ENCODE measurements at regions not wholly inside any gene's neighbourhood (a gene's known extent, or its start where the extent isn't known, plus 50 kb on each side); places are given as distances from the start of the nearest gene placed in this dataset.

DNA sequence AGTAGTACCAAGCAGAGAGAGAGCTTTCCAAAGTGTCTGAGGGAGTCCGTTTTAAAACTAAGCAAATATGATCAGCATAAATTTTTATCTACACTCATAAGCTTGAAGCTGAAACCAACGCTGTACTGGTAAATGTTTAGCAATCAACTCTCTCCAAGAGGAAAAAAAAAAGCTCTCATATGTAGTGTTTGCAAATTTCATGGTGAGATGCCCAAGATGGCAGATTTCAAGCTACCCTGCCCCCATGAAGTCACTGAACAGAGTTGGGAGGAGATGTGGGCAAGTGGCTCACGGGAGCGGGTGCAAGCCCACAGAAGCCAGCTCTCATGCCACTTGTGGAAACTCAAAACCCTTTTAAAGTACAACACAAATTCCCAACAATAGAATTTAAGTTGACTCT, 475.8 kb downstream of the BCAT1 start:
- no peaks in the 10 kb centered on the region for H3K27me3 ChIP-seq (replicated peaks in 1 of 7)
- TF ChIP-seq, protein P1, sequence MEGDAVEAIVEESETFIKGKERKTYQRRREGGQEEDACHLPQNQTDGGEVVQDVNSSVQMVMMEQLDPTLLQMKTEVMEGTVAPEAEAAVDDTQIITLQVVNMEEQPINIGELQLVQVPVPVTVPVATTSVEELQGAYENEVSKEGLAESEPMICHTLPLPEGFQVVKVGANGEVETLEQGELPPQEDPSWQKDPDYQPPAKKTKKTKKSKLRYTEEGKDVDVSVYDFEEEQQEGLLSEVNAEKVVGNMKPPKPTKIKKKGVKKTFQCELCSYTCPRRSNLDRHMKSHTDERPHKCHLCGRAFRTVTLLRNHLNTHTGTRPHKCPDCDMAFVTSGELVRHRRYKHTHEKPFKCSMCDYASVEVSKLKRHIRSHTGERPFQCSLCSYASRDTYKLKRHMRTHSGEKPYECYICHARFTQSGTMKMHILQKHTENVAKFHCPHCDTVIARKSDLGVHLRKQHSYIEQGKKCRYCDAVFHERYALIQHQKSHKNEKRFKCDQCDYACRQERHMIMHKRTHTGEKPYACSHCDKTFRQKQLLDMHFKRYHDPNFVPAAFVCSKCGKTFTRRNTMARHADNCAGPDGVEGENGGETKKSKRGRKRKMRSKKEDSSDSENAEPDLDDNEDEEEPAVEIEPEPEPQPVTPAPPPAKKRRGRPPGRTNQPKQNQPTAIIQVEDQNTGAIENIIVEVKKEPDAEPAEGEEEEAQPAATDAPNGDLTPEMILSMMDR (IDR thresholded peaks at IDR 0.05 in 8 of 11, conservative IDR thresholded peaks at IDR 0.05 in 3 of 11): no peak
- TF ChIP-seq POLR2AphosphoS5 (IDR thresholded peaks at IDR 0.05) (no peak), POLR2A (IDR thresholded peaks at IDR 0.05) (no peak)
- no peak overlapping the region for H3K27ac ChIP-seq
- 88 to 94% (median 90%) methylated on average over 4 of the region's 4 CpGs for WGBS, 5 donors
- H3K36me3 ChIP-seq: no peaks in the 10 kb centered on the region
- H3K4me1 ChIP-seq: no peaks in the 10 kb centered on the region
- H3K4me3 ChIP-seq: no peak overlapping the region
- DNase-seq: no peak
- intact Hi-C loops (cut with DNase I; ENCODE audit: low total_unique reads): no loop called here
- no peaks in the 10 kb centered on the region for H3K9me3 ChIP-seq

GRCh38 chr12:24470050-24470449, 478.9 kb downstream of the BCAT1 start:
- intact Hi-C loops (cut with DNase I; ENCODE audit: low total_unique reads): no loop called here
- no peak for DNase-seq
- no peak overlapping the region for H3K27ac ChIP-seq
- H3K4me3 ChIP-seq: no peak overlapping the region
- no peaks in the 10 kb centered on the region for H3K9me3 ChIP-seq
- no peaks in the 10 kb centered on the region for H3K27me3 ChIP-seq (replicated peaks in 1 of 7)
- H3K4me1 ChIP-seq: peaks cover 0 to 9% (median 0%) of the 10 kb centered on the region in 6 donors
- 58 to 84% (median 77%) methylated on average over 4 of the region's 4 CpGs for WGBS, 5 donors
- no peaks in the 10 kb centered on the region for H3K36me3 ChIP-seq
- no peak for TF ChIP-seq POLR2A (IDR thresholded peaks at IDR 0.05)
- no peak for TF ChIP-seq POLR2AphosphoS5 (IDR thresholded peaks at IDR 0.05)
- TF ChIP-seq, protein P1 (IDR thresholded peaks at IDR 0.05 in 8 of 11, conservative IDR thresholded peaks at IDR 0.05 in 3 of 11): no peak

DNA sequence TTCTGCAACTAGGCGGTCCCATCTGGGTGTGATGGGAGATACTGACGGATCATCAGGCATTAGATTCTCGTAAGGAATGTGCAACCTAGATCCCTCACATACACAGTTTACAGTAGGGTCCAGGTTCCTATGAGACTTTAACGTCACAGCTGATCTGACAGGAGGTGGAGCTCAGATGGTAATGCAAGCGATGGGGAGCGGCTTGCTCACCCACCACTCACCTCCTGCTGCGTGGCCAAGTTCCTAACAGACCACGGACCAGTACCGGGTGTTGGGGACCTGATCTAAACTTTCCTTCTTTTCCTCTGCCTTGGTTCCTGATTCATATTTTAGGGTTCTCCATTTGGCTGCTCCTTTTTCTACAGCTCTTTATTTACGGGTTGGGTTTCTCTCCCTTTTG, 479.8 kb downstream of the BCAT1 start:
- no peak overlapping the region for H3K27ac ChIP-seq
- intact Hi-C loops (cut with DNase I; ENCODE audit: low total_unique reads): no loop called here
- H3K4me3 ChIP-seq: no peak overlapping the region
- TF ChIP-seq, protein P1 (IDR thresholded peaks at IDR 0.05 in 8 of 11, conservative IDR thresholded peaks at IDR 0.05 in 3 of 11): no peak
- TF ChIP-seq POLR2A (IDR thresholded peaks at IDR 0.05) (no peak), POLR2AphosphoS5 (IDR thresholded peaks at IDR 0.05) (no peak)
- no peaks in the 10 kb centered on the region for H3K36me3 ChIP-seq
- WGBS, 5 donors: 85 to 95% (median 86%) methylated on average over 10 of the region's 10 CpGs
- no peaks in the 10 kb centered on the region for H3K9me3 ChIP-seq
- no peaks in the 10 kb centered on the region for H3K27me3 ChIP-seq (replicated peaks in 1 of 7)
- H3K4me1 ChIP-seq: peaks cover 0 to 9% (median 0%) of the 10 kb centered on the region in 6 donors
- no peak for DNase-seq

DNA sequence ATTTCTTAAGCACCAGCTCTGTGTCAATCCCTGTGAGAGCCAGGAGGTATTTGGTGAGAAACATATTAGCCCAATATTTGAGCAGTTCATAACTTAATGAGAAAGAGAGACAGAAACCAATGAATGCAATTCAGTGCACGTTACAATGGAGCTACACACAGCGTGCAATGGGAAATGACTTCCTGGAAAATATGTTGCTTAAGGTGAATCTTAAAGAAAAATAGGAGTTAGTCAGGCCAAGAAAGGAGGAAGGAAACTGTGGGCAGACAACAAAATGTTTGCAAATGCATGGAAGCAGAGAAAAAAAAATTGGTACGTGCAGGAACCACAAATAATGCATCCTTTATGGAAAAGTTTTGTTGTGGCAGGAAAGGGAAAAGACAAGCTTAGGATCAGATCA, 481.7 kb downstream of the BCAT1 start:
- intact Hi-C loops (cut with DNase I; ENCODE audit: low total_unique reads): no loop called here
- no peaks in the 10 kb centered on the region for H3K36me3 ChIP-seq
- no peaks in the 10 kb centered on the region for H3K9me3 ChIP-seq
- peaks cover 0 to 9% (median 0%) of the 10 kb centered on the region in 6 donors for H3K4me1 ChIP-seq
- no peaks in the 10 kb centered on the region for H3K27me3 ChIP-seq (replicated peaks in 1 of 7)
- WGBS, 5 donors: 19 to 31% (median 23%) methylated on average over 3 of the region's 3 CpGs
- H3K4me3 ChIP-seq: no peak overlapping the region
- DNase-seq: no peak
- no peak overlapping the region for H3K27ac ChIP-seq
- TF ChIP-seq, protein P1 (IDR thresholded peaks at IDR 0.05 in 8 of 11, conservative IDR thresholded peaks at IDR 0.05 in 3 of 11): no peak
- TF ChIP-seq POLR2AphosphoS5 (IDR thresholded peaks at IDR 0.05): no peak
- TF ChIP-seq POLR2A (IDR thresholded peaks at IDR 0.05): no peak

Data from spleen (tissue), 11 donors.